Glutamatergic neuron (in vitro differentiated cells): ENCODE measurements at regions not wholly inside any gene's neighbourhood (a gene's known extent, or its start where the extent isn't known, plus 50 kb on each side); places are given as distances from the start of the nearest gene placed in this dataset.

ENCODE experiments used
- DNase-seq: peaks from one replicate; pipeline ENCODE4 v3.0.0; 2022
- H3K27ac Mint-ChIP-seq: one replicate; pipeline ENCODE4 v1.8.0; 2020; ENCODE audit warnings: mild to moderate bottlenecking, mixed read lengths, inconsistent platforms; ENCODE audit not compliant: unreplicated experiment
- H3K27me3 Mint-ChIP-seq: one replicate; pipeline ENCODE4 v1.8.0; 2020; ENCODE audit warnings: mild to moderate bottlenecking, moderate library complexity, mixed read lengths, inconsistent platforms; ENCODE audit not compliant: unreplicated experiment
- H3K36me3 Mint-ChIP-seq: one replicate; pipeline ENCODE4 v1.8.0; 2020; ENCODE audit warnings: mild to moderate bottlenecking, mixed read lengths, inconsistent platforms; ENCODE audit not compliant: unreplicated experiment
- H3K4me1 Mint-ChIP-seq: one replicate; pipeline ENCODE4 v1.8.0; 2020; ENCODE audit warnings: mild to moderate bottlenecking, low read depth, mixed read lengths, inconsistent platforms; ENCODE audit not compliant: unreplicated experiment
- H3K4me3 Mint-ChIP-seq: one replicate; pipeline ENCODE4 v1.8.0; 2020; ENCODE audit warnings: mild to moderate bottlenecking, mixed read lengths, inconsistent platforms; ENCODE audit not compliant: unreplicated experiment
- H3K9me3 Mint-ChIP-seq: one replicate; pipeline ENCODE4 v1.8.0; 2020; ENCODE audit warnings: mild to moderate bottlenecking, moderate library complexity, mixed read lengths, inconsistent platforms; ENCODE audit not compliant: unreplicated experiment
- CTCF ChIP-seq: fragments of 200-600 bp; sonication (generic); IDR thresholded peaks from one replicate; pipeline ENCODE4 v1.5.0; 2021; ENCODE audit not compliant: partially characterized antibody, unreplicated experiment

GRCh38 chr3:22115581-22115980 is 364.6 kb upstream of the ZNF385D start:
- Mint-ChIP-seq H3K27me3 (no peaks in the 10 kb centered on the region), H3K36me3 (no peaks in the 10 kb centered on the region), H3K4me3 (no peak overlapping the region), H3K4me1 (no peaks in the 10 kb centered on the region), H3K9me3 (no peaks in the 10 kb centered on the region), H3K27ac (no peak overlapping the region)
- TF ChIP-seq CTCF = no peak
- no peak for DNase-seq

GRCh38 chr3:22117091-22117490 is 366.1 kb upstream of the ZNF385D start:
- H3K27ac Mint-ChIP-seq = no peak overlapping the region
- no peaks in the 10 kb centered on the region for H3K9me3 Mint-ChIP-seq
- no peak for DNase-seq
- no peaks in the 10 kb centered on the region for H3K36me3 Mint-ChIP-seq
- H3K4me1 Mint-ChIP-seq = peaks cover 3% of the 10 kb centered on the region
- TF ChIP-seq CTCF = no peak
- H3K27me3 Mint-ChIP-seq = no peaks in the 10 kb centered on the region
- H3K4me3 Mint-ChIP-seq = no peak overlapping the region

GRCh38 chr3:22117751-22118346 is 366.8 kb upstream of the ZNF385D start:
- Mint-ChIP-seq H3K27ac (no peak overlapping the region), H3K4me1 (peaks cover 3% of the 10 kb centered on the region), H3K36me3 (no peaks in the 10 kb centered on the region), H3K9me3 (no peaks in the 10 kb centered on the region), H3K27me3 (no peaks in the 10 kb centered on the region), H3K4me3 (no peak overlapping the region)
- no peak for DNase-seq
- peak; percentile 73 for TF ChIP-seq CTCF

GRCh38 chr3:22118542-22118941 is 367.5 kb upstream of the ZNF385D start:
- no peak for TF ChIP-seq CTCF
- H3K4me3 Mint-ChIP-seq = no peak overlapping the region
- no peaks in the 10 kb centered on the region for H3K9me3 Mint-ChIP-seq
- no peak for DNase-seq
- peaks cover 3% of the 10 kb centered on the region for H3K4me1 Mint-ChIP-seq
- H3K27ac Mint-ChIP-seq = no peak overlapping the region
- no peaks in the 10 kb centered on the region for H3K27me3 Mint-ChIP-seq
- no peaks in the 10 kb centered on the region for H3K36me3 Mint-ChIP-seq

GRCh38 chr3:22121068-22121701 is 370.2 kb upstream of the ZNF385D start:
- no peak for TF ChIP-seq CTCF
- Mint-ChIP-seq H3K36me3 (no peaks in the 10 kb centered on the region), H3K27ac (no peak overlapping the region), H3K27me3 (no peaks in the 10 kb centered on the region), H3K4me3 (no peak overlapping the region), H3K4me1 (peaks cover 3% of the 10 kb centered on the region), H3K9me3 (no peaks in the 10 kb centered on the region)
- no peak for DNase-seq
